ENCODE measurements at regions not wholly inside any gene's neighbourhood (a gene's known extent, or its start where the extent isn't known, plus 50 kb on each side); places are given as distances from the start of the nearest gene placed in this dataset.

DNA sequence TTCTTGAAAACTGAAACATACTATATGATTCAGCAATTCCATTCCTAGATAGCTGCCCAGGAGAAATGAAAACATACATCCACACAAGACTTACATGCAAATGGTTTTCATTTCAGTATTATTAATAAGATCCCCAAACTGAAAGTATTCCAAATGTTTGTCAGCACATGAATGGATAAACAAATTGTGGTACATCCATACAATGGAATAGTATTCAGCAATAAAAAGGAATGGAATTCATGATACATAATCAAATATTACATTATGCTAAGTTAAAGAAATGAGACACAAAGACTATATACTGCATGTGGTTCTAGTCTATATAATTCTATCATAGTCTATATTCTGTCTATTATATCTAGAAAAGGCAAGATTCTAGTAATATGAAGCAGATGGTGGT lies 152.4 kb upstream of the KIT start:
- H3K36me3 ChIP-seq (ENCODE audit: control insufficient read depth in 3 of 3, insufficient read depth in 3 of 3, low read length in 3 of 3) = no peaks in the 10 kb centered on the region
- no peaks in the 10 kb centered on the region for H3K4me1 ChIP-seq (ENCODE audit: control insufficient read depth in 3 of 3, insufficient read depth in 3 of 3, low read length in 3 of 3)
- no peak overlapping the region for H3K9ac ChIP-seq (ENCODE audit: low read depth in 1 of 3, low read length in 3 of 3)
- no peaks in the 10 kb centered on the region for H3K27me3 ChIP-seq (ENCODE audit: control insufficient read depth in 3 of 3, insufficient read depth in 3 of 3, low read length in 3 of 3)
- no peak overlapping the region for H3K4me3 ChIP-seq (ENCODE audit: low read length in 3 of 3)
- H3K9me3 ChIP-seq (ENCODE audit: control insufficient read depth in 3 of 3, low read length in 3 of 3) = peaks cover 0 to 4% (median 2%) of the 10 kb centered on the region in 3 donors
- no peak overlapping the region for H3K27ac ChIP-seq (ENCODE audit: low read depth, low read length)

DNA sequence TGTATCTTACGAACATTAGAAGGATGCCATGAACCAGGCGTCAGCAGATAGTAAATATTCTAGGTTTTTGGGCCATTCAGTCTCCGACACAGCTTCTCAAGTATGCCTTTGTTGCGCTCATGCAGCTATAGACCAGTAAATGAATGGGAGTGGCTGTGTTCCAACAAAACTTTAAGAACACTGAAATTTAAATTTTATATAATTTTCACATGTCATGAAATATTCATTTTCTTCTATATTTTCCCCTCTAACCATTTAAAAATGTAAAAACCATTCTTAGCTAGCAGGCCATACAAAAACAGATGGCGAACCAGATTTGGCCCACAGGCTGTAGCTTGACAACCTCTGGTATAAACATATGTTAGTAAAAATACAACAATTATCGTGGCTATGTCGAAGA lies 151.8 kb upstream of the KIT start:
- Histone ChIP-seq H3K27ac (ENCODE audit: low read depth, low read length) (no peak overlapping the region), H3K4me3 (ENCODE audit: low read length in 3 of 3) (no peak overlapping the region), H3K4me1 (ENCODE audit: control insufficient read depth in 3 of 3, insufficient read depth in 3 of 3, low read length in 3 of 3) (no peaks in the 10 kb centered on the region), H3K27me3 (ENCODE audit: control insufficient read depth in 3 of 3, insufficient read depth in 3 of 3, low read length in 3 of 3) (no peaks in the 10 kb centered on the region), H3K9me3 (ENCODE audit: control insufficient read depth in 3 of 3, low read length in 3 of 3) (peaks cover 0 to 4% (median 2%) of the 10 kb centered on the region in 3 donors), H3K9ac (ENCODE audit: low read depth in 1 of 3, low read length in 3 of 3) (no peak overlapping the region), H3K36me3 (ENCODE audit: control insufficient read depth in 3 of 3, insufficient read depth in 3 of 3, low read length in 3 of 3) (no peaks in the 10 kb centered on the region)

DNA sequence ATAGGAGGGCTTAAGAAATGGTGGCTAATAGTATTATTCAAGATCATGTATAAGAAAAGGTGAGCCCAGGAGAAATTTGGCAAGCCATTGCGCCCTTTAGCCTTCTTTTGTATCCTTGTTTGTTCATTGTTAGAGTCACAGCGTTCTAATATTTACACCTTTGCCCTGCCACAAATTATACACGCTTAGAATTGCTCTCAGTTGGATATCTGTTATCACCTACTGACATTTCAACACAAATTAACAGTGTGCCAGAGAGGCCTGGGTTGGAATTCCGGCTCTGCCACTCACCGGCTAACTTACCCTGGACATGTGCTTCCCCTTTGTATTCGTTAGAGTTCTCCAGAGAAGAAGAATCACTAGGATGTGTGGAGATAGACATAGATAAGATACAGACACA lies 148.7 kb upstream of the KIT start:
- Histone ChIP-seq H3K4me3 (ENCODE audit: low read length in 3 of 3) (no peak overlapping the region), H3K36me3 (ENCODE audit: control insufficient read depth in 3 of 3, insufficient read depth in 3 of 3, low read length in 3 of 3) (no peaks in the 10 kb centered on the region), H3K4me1 (ENCODE audit: control insufficient read depth in 3 of 3, insufficient read depth in 3 of 3, low read length in 3 of 3) (no peaks in the 10 kb centered on the region), H3K9me3 (ENCODE audit: control insufficient read depth in 3 of 3, low read length in 3 of 3) (peaks cover 0 to 4% (median 2%) of the 10 kb centered on the region in 3 donors), H3K27ac (ENCODE audit: low read depth, low read length) (no peak overlapping the region), H3K9ac (ENCODE audit: low read depth in 1 of 3, low read length in 3 of 3) (no peak overlapping the region), H3K27me3 (ENCODE audit: control insufficient read depth in 3 of 3, insufficient read depth in 3 of 3, low read length in 3 of 3) (no peaks in the 10 kb centered on the region)

DNA sequence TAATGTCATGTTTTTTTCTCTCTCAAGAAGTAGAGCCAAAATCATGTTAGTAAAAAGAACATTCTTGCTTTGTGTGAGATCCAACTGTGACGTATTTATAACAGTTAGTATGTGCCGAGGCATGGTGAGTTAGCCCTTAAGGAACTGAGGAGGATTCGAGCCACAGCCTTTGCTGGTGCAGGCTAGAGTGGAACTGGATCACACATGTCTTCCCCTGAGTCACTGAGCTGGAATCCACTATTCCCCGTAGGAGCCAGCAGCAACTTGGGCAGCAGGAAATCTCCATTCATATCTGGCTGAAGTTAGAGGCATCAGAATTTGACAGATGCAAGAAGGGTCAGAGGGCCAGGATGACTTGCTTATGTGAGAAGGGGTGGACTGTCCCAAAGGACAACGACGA lies 144.6 kb upstream of the KIT start:
- H3K36me3 ChIP-seq (ENCODE audit: control insufficient read depth in 3 of 3, insufficient read depth in 3 of 3, low read length in 3 of 3) = no peaks in the 10 kb centered on the region
- no peak overlapping the region for H3K9ac ChIP-seq (ENCODE audit: low read depth in 1 of 3, low read length in 3 of 3)
- H3K9me3 ChIP-seq (ENCODE audit: control insufficient read depth in 3 of 3, low read length in 3 of 3) = no peaks in the 10 kb centered on the region
- H3K27ac ChIP-seq (ENCODE audit: low read depth, low read length) = no peak overlapping the region
- H3K27me3 ChIP-seq (ENCODE audit: control insufficient read depth in 3 of 3, insufficient read depth in 3 of 3, low read length in 3 of 3) = no peaks in the 10 kb centered on the region
- no peaks in the 10 kb centered on the region for H3K4me1 ChIP-seq (ENCODE audit: control insufficient read depth in 3 of 3, insufficient read depth in 3 of 3, low read length in 3 of 3)
- H3K4me3 ChIP-seq (ENCODE audit: low read length in 3 of 3) = no peak overlapping the region

DNA sequence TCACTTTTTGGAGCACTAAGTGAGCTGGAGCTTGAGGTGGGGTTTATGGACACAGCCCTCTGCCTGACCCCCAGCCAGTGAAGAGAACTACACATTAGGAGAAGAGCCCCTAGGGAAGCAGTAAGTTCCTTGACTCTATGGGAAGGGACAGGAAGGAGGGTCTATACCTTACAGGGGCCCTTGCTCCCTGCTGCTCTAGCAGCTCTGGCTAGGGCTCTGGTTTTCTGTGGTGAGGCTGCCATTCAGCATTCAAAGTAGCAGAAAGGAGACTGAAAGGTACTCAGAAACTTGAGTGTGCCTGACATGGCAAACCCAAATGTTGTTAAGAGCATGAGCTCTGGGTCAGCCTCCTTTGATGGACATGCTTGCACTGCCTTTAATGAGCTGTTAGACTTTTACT lies 144.0 kb upstream of the KIT start:
- Histone ChIP-seq H3K9ac (ENCODE audit: low read depth in 1 of 3, low read length in 3 of 3) (no peak overlapping the region), H3K27ac (ENCODE audit: low read depth, low read length) (no peak overlapping the region), H3K27me3 (ENCODE audit: control insufficient read depth in 3 of 3, insufficient read depth in 3 of 3, low read length in 3 of 3) (no peaks in the 10 kb centered on the region), H3K4me3 (ENCODE audit: low read length in 3 of 3) (no peak overlapping the region), H3K36me3 (ENCODE audit: control insufficient read depth in 3 of 3, insufficient read depth in 3 of 3, low read length in 3 of 3) (no peaks in the 10 kb centered on the region), H3K4me1 (ENCODE audit: control insufficient read depth in 3 of 3, insufficient read depth in 3 of 3, low read length in 3 of 3) (no peaks in the 10 kb centered on the region), H3K9me3 (ENCODE audit: control insufficient read depth in 3 of 3, low read length in 3 of 3) (no peaks in the 10 kb centered on the region)

DNA sequence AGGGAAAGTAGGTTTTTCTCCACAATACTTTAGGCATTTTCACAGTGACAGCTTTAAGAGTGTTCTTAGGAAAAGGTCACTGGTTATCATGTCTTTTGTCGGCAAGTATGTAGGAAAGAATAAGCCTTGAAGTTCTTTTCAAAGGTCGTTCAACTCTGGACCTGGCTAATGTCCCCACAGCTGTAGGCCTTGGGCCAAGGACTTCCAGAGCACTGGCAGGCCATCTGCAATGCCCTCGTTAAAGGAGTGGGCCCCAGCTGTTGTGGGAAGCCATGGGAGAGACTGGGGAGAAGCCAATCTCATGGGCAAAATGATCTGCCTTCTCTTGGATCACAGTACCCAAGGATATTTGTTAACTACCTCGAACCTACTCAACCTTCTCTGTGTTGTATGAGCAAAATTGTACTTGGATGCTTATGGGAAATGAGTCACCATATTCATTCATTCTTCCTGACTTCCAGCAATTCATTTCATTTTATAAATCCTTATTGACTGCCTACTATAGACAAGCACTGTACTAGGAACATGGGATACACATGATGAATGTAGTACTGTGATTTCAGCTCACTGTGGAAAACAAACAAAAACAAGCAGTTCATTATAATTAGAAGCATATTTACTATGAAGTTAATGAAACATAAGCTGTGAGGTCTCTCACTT lies 141.1 kb upstream of the KIT start:
- Histone ChIP-seq H3K4me3 (ENCODE audit: low read length in 3 of 3) (no peak overlapping the region), H3K27ac (ENCODE audit: low read depth, low read length) (no peak overlapping the region)

DNA sequence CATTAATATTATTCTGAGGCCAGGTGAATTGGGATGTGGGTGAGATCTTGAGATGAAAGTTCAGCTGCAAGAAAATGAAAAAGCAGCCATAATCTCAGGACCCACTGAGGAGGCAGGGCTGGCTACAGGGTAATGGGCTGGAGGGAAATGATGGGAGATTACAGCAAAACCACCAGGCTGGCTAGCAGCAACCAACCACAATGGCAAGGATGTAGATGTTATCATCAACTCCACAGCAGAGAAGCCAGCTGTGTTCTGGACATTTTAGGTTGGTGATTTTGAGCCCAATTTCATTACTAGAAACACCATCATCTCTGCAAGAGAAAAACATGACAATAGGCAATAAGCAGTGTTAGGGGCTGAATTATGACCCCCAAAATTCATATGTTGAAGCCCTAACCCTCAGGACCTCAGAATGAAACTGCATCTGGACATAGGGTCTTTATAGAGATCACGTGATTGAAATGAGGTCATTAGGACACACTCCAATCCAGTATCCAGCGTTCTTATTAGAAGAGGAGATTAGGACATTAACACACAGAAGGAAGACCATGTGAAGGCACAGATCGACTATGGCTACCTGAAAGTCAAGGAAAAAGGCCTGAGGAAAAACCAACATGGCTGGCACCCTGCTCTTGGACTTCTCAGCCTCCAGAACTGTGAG lies 139.8 kb upstream of the KIT start:
- no peaks in the 10 kb centered on the region for H3K9me3 ChIP-seq (ENCODE audit: control insufficient read depth in 3 of 3, low read length in 3 of 3)
- no peak overlapping the region for H3K27ac ChIP-seq (ENCODE audit: low read depth, low read length)
- H3K27me3 ChIP-seq (ENCODE audit: control insufficient read depth in 3 of 3, insufficient read depth in 3 of 3, low read length in 3 of 3) = no peaks in the 10 kb centered on the region
- H3K9ac ChIP-seq (ENCODE audit: low read depth in 1 of 3, low read length in 3 of 3) = no peak overlapping the region
- H3K4me1 ChIP-seq (ENCODE audit: control insufficient read depth in 3 of 3, insufficient read depth in 3 of 3, low read length in 3 of 3) = no peaks in the 10 kb centered on the region
- H3K36me3 ChIP-seq (ENCODE audit: control insufficient read depth in 3 of 3, insufficient read depth in 3 of 3, low read length in 3 of 3) = no peaks in the 10 kb centered on the region
- no peak overlapping the region for H3K4me3 ChIP-seq (ENCODE audit: low read length in 3 of 3)

More for the DNA sequence above, 141.1 kb upstream of the KIT start:
- no peaks in the 10 kb centered on the region for H3K9me3 ChIP-seq (ENCODE audit: control insufficient read depth in 3 of 3, low read length in 3 of 3)
- H3K36me3 ChIP-seq (ENCODE audit: control insufficient read depth in 3 of 3, insufficient read depth in 3 of 3, low read length in 3 of 3) = no peaks in the 10 kb centered on the region
- no peak overlapping the region for H3K9ac ChIP-seq (ENCODE audit: low read depth in 1 of 3, low read length in 3 of 3)
- no peaks in the 10 kb centered on the region for H3K27me3 ChIP-seq (ENCODE audit: control insufficient read depth in 3 of 3, insufficient read depth in 3 of 3, low read length in 3 of 3)
- H3K4me1 ChIP-seq (ENCODE audit: control insufficient read depth in 3 of 3, insufficient read depth in 3 of 3, low read length in 3 of 3) = no peaks in the 10 kb centered on the region

DNA sequence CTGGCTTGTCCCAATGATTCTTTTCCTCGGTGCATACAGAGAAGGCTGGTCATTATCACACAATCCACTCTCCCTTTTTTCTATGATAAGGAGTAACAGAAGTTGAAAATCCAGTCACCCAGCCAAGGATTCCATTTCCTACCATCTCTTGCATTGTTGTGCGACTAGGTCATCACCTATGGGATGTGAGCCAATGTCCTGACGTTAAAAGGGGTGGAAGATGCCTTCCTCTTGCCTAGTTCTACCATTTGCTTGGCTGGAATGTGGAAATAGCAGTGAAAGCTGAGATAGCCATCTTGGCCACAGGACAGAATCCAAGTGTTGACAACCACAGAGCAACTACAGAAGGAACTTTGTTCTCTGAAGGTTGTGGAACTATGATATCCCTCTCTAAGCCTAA lies 132.2 kb upstream of the KIT start:
- Histone ChIP-seq H3K9me3 (ENCODE audit: control insufficient read depth in 3 of 3, low read length in 3 of 3) (peaks cover 0 to 2% (median 0%) of the 10 kb centered on the region in 3 donors), H3K4me1 (ENCODE audit: control insufficient read depth in 3 of 3, insufficient read depth in 3 of 3, low read length in 3 of 3) (no peaks in the 10 kb centered on the region), H3K9ac (ENCODE audit: low read depth in 1 of 3, low read length in 3 of 3) (no peak overlapping the region), H3K36me3 (ENCODE audit: control insufficient read depth in 3 of 3, insufficient read depth in 3 of 3, low read length in 3 of 3) (no peaks in the 10 kb centered on the region), H3K4me3 (ENCODE audit: low read length in 3 of 3) (no peak overlapping the region), H3K27me3 (ENCODE audit: control insufficient read depth in 3 of 3, insufficient read depth in 3 of 3, low read length in 3 of 3) (no peaks in the 10 kb centered on the region), H3K27ac (ENCODE audit: low read depth, low read length) (no peak overlapping the region)

DNA sequence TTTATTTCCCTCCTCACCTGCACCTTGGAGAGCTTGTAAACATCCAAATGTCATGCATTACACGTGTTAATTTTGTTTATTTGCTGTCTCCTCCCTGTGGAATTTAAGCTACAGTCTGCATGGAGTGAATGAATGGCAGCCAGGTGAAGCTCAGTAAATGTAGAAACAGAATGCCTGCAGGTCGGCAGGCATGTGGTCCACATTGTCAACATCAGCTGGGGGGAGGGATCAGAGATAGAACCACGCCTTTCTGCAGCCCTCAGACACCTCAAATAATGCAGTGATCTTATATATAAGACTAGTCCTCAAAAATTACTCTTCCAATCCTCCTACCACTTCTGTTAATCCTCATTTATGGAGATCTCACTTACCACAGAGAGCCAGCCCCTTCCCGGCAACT lies 131.2 kb upstream of the KIT start:
- Histone ChIP-seq H3K9ac (ENCODE audit: low read depth in 1 of 3, low read length in 3 of 3) (no peak overlapping the region), H3K36me3 (ENCODE audit: control insufficient read depth in 3 of 3, insufficient read depth in 3 of 3, low read length in 3 of 3) (no peaks in the 10 kb centered on the region), H3K27ac (ENCODE audit: low read depth, low read length) (no peak overlapping the region), H3K27me3 (ENCODE audit: control insufficient read depth in 3 of 3, insufficient read depth in 3 of 3, low read length in 3 of 3) (no peaks in the 10 kb centered on the region), H3K4me1 (ENCODE audit: control insufficient read depth in 3 of 3, insufficient read depth in 3 of 3, low read length in 3 of 3) (no peaks in the 10 kb centered on the region), H3K9me3 (ENCODE audit: control insufficient read depth in 3 of 3, low read length in 3 of 3) (peaks cover 0 to 2% (median 0%) of the 10 kb centered on the region in 3 donors), H3K4me3 (ENCODE audit: low read length in 3 of 3) (no peak overlapping the region)

DNA sequence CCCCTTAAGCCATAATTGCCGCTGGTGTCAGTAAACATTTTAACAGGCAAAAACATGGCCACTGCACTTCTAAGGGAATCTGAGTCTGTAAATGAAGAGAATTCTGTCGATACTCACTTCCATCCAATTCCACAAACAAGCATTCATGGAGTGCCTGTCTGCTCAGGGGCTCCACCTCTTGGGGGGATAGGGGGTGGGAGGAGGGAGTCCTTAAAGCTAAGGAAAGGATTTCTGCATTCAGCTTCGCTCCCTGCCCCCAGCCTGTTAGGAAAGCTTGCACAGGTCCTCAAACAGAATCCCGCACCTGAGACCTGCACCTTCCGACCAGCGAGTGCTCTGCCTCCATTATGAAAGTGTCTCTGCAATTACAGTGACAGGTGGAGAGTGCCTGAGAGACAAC lies 130.2 kb upstream of the KIT start:
- H3K4me1 ChIP-seq (ENCODE audit: control insufficient read depth in 3 of 3, insufficient read depth in 3 of 3, low read length in 3 of 3) = no peaks in the 10 kb centered on the region
- no peaks in the 10 kb centered on the region for H3K27me3 ChIP-seq (ENCODE audit: control insufficient read depth in 3 of 3, insufficient read depth in 3 of 3, low read length in 3 of 3)
- H3K36me3 ChIP-seq (ENCODE audit: control insufficient read depth in 3 of 3, insufficient read depth in 3 of 3, low read length in 3 of 3) = no peaks in the 10 kb centered on the region
- H3K9ac ChIP-seq (ENCODE audit: low read depth in 1 of 3, low read length in 3 of 3) = no peak overlapping the region
- no peak overlapping the region for H3K27ac ChIP-seq (ENCODE audit: low read depth, low read length)
- no peak overlapping the region for H3K4me3 ChIP-seq (ENCODE audit: low read length in 3 of 3)
- peaks cover 0 to 2% (median 0%) of the 10 kb centered on the region in 3 donors for H3K9me3 ChIP-seq (ENCODE audit: control insufficient read depth in 3 of 3, low read length in 3 of 3)
